Endothelial cell of umbilical vein (primary cell): ENCODE measurements at regions not wholly inside any gene's neighbourhood (a gene's known extent, or its start where the extent isn't known, plus 50 kb on each side); places are given as distances from the start of the nearest gene placed in this dataset.

Experiments
- BruUV-seq: library from RNA; stranded (reverse); fragments of 400-500 nt; replicated peaks from 2 replicates; lab custom pipeline; 2021; lab: Mats Ljungman, UMichigan
- CTCF ChIA-PET: fragments of 300-600, 350-600 bp; sonication (Branson Sonifier 250); formaldehyde crosslinking; loops from one replicate; lab custom pipeline; 2021; ENCODE audit warnings: antibody characterized with exemption, inconsistent platforms; lab: Charles Lee
- POLR2A ChIA-PET: fragments of 300-600, 350-600 bp; sonication (Branson Sonifier 250); formaldehyde crosslinking; loops from one replicate; lab custom pipeline; 2021; ENCODE audit warnings: antibody characterized with exemption, inconsistent platforms; lab: Charles Lee
- DNase-seq: peaks from one replicate; pipeline ENCODE4 v3.0.0-alpha.2; 2011; ENCODE audit warnings: low read depth, low spot score
- FAIRE-seq: peaks from 2 replicates; lab custom pipeline; 2011; peaks lifted over from hg19 to GRCh38; lab: Jason Lieb, UNC
- H2AFZ ChIP-seq: 2 replicates; pipeline ENCODE4 v1.6.0; 2012; ENCODE audit warnings: low read depth, low read length, control low read depth, inconsistent platforms
- H3K27ac ChIP-seq: 2 replicates; pipeline ENCODE4 v1.5.1; 2011; ENCODE audit warnings: low read depth, mild to moderate bottlenecking, control low read depth, low read length, moderate library complexity; ENCODE audit not compliant: insufficient read depth
- H3K27me3 ChIP-seq, 2 experiments: 2 replicates each; pipeline versions ENCODE4 v1.6.0 to v1.6.1; 2011; ENCODE audit warnings: low read length in 2 of 2, mixed read lengths in 1 of 2; ENCODE audit not compliant: control insufficient read depth in 2 of 2, insufficient read depth in 2 of 2
- H3K36me3 ChIP-seq, 2 experiments: 2 replicates in 1 of 2; 3 replicates in 1 of 2; pipeline ENCODE4 v1.5.1; 2011; ENCODE audit warnings: low read length in 2 of 2, mild to moderate bottlenecking in 1 of 2, moderate library complexity in 1 of 2; ENCODE audit not compliant: control insufficient read depth in 2 of 2, insufficient read depth in 2 of 2; ENCODE audit errors: extremely low read depth in 1 of 2
- H3K4me1 ChIP-seq: 3 replicates; pipeline ENCODE4 v1.5.1; 2011; ENCODE audit warnings: mild to moderate bottlenecking, low read length; ENCODE audit not compliant: control insufficient read depth, insufficient read depth; ENCODE audit errors: extremely low read depth
- H3K4me2 ChIP-seq: 2 replicates; pipeline ENCODE4 v1.6.1; 2011; ENCODE audit warnings: low read length, control low read depth, mixed read lengths; ENCODE audit not compliant: insufficient read depth
- H3K4me3 ChIP-seq, 3 experiments: fragments of 200-600 bp in 1 of 3; sonication (generic), shearing (Covaris generic) in 1 of 3; replicated peaks in 1 of 3; 2 replicates each; pipeline ENCODE4 v1.5.1; 2011 to 2016; ENCODE audit warnings: control low read depth in 3 of 3, low read length in 3 of 3, mild to moderate bottlenecking in 2 of 3, inconsistent platforms in 1 of 3, low read depth in 1 of 3, moderate library complexity in 1 of 3; ENCODE audit not compliant: insufficient read depth in 1 of 3
- H3K79me2 ChIP-seq: 2 replicates; pipeline ENCODE4 v1.6.0; 2012; ENCODE audit warnings: low read length, inconsistent platforms; ENCODE audit not compliant: control insufficient read depth, insufficient read depth
- H3K9ac ChIP-seq: replicated peaks from 2 replicates; pipeline ENCODE3; 2011; ENCODE audit warnings: low read length, control low read depth; ENCODE audit not compliant: insufficient read depth; ENCODE audit errors: extremely low read depth
- H3K9me1 ChIP-seq: replicated peaks from 3 replicates; pipeline ENCODE4 v1.6.0; 2011; ENCODE audit warnings: mild to moderate bottlenecking, low read length; ENCODE audit not compliant: control insufficient read depth, insufficient read depth; ENCODE audit errors: extremely low read depth
- H3K9me3 ChIP-seq: replicated peaks from 2 replicates; pipeline ENCODE4 v1.5.1; 2012; ENCODE audit warnings: low read length, inconsistent platforms; ENCODE audit not compliant: control insufficient read depth, insufficient read depth
- H4K20me1 ChIP-seq: replicated peaks from 2 replicates; pipeline ENCODE3; 2011; ENCODE audit warnings: mild to moderate bottlenecking, low read length; ENCODE audit not compliant: control insufficient read depth, insufficient read depth; ENCODE audit errors: extremely low read depth
- EZH2 ChIP-seq: IDR thresholded peaks from 2 replicates; pipeline ENCODE4 v1.6.1; 2012; ENCODE audit warnings: borderline replicate concordance, low read depth, mild to moderate bottlenecking, moderate library complexity, low read length, inconsistent platforms; ENCODE audit not compliant: severe bottlenecking
- FOS ChIP-seq: IDR thresholded peaks from 2 replicates; pipeline ENCODE4 v1.6.1; 2011; ENCODE audit warnings: mild to moderate bottlenecking, low read length, moderate library complexity, borderline replicate concordance; ENCODE audit not compliant: insufficient read depth
- GATA2 ChIP-seq: IDR thresholded peaks from 2 replicates; pipeline ENCODE4 v1.7.0; 2011; ENCODE audit warnings: low read depth, mild to moderate bottlenecking, moderate library complexity, mixed read lengths, low read length; ENCODE audit not compliant: insufficient read length, insufficient read depth
- JUN ChIP-seq: IDR thresholded peaks from 2 replicates; pipeline ENCODE4 v1.6.1; 2011; ENCODE audit warnings: borderline replicate concordance, low read depth; ENCODE audit not compliant: insufficient read length, insufficient read depth
- MAX ChIP-seq: IDR thresholded peaks from 2 replicates; pipeline ENCODE4 v1.6.1; 2011; ENCODE audit not compliant: insufficient read depth, insufficient read length
- MYC ChIP-seq: IDR thresholded peaks from one replicate; pipeline ENCODE4 v1.6.1; 2011; ENCODE audit warnings: mild to moderate bottlenecking, low read depth, low read length
- POLR2A ChIP-seq: IDR thresholded peaks from 2 replicates; pipeline ENCODE4 v1.6.1; 2012; ENCODE audit warnings: low read depth, mild to moderate bottlenecking, control low read depth, low read length
- POLR2AphosphoS5 ChIP-seq: IDR thresholded peaks from 2 replicates; pipeline ENCODE4 v1.6.1; 2012; ENCODE audit warnings: low read depth, mild to moderate bottlenecking, control low read depth, low read length, moderate library complexity; ENCODE audit not compliant: insufficient read depth
- dilution Hi-C: fragments of 300-500 bp; cut with MboI; formaldehyde crosslinking; loops from one replicate; pipeline ENCODE4 v1.15.0; 2019; ENCODE audit warnings: low sequenced_read_pairs; ENCODE audit not compliant: extremely low pct_ligation_motif_present
- intact Hi-C: fragments of 100-400 bp; cut with micrococcal nuclease; formaldehyde crosslinking; loops from one replicate; pipeline ENCODE4 v1.10.0; 2022
- TF ChIP-seq, protein P1 (sequence below), 2 donors: IDR thresholded peaks; 1 replicate in 1 of 2; 2 replicates in 1 of 2; pipeline ENCODE4 v1.5.1; 2011; ENCODE audit warnings: low read length in 2 of 2, mild to moderate bottlenecking in 2 of 2, moderate library complexity in 2 of 2, control low read depth in 1 of 2, inconsistent platforms in 1 of 2, low read depth in 1 of 2; ENCODE audit not compliant: insufficient read depth in 1 of 2; ENCODE audit errors: extremely low read depth in 1 of 2

GRCh38 chr5:171595801-171596231, 176.4 kb downstream of the FGF18 start:
- peaks cover 0 to 2% of the 10 kb centered on the region in 2 experiments for H3K27me3 ChIP-seq
- FAIRE-seq (peak; percentile 80), DNase-seq (peak; percentile 79)
- H3K9me1 ChIP-seq: no peaks in the 10 kb centered on the region
- no peaks in the 10 kb centered on the region for H4K20me1 ChIP-seq
- H3K9me3 ChIP-seq: no peaks in the 10 kb centered on the region
- H2AFZ ChIP-seq: no peak overlapping the region
- peaks cover 22% of the 10 kb centered on the region for H3K4me1 ChIP-seq
- intact Hi-C loops (loop anchor here (1.0 to 5.0 kb wide), 6 partner anchors 16 to 179 kb away; partner anchors contain the start of gene FGF18), dilution Hi-C loops (no loop called here)
- no peak overlapping the region for H3K4me3 ChIP-seq
- peak overlapping the region; percentile 23 for H3K9ac ChIP-seq
- BruUV-seq: no TSS peak
- TF ChIP-seq POLR2AphosphoS5: no peak
- peak; percentile 57 for TF ChIP-seq JUN
- peak; percentile 72 for TF ChIP-seq GATA2
- TF ChIP-seq FOS: peak; percentile 81
- H3K36me3 ChIP-seq: no peaks in the 10 kb centered on the region
- no peaks in the 10 kb centered on the region for H3K79me2 ChIP-seq
- ChIA-PET CTCF (interaction anchor here (0.7 to 2.2 kb wide), 8 partner anchors 10 to 262 kb away, joined by 3 to 6 read pairs (median 5); no protein-coding TSS in a partner anchor), POLR2A (no interaction called here)
- H3K27ac ChIP-seq: peak overlapping the region; percentile 63
- peak overlapping the region; percentile 24 for H3K4me2 ChIP-seq

GRCh38 chr5:171596391-171596878, 177.0 kb downstream of the FGF18 start:
- intact Hi-C loops: loop anchor here (1.0 to 5.0 kb wide), 6 partner anchors 16 to 179 kb away; partner anchors contain the start of gene FGF18
- H3K4me2 ChIP-seq: no peak overlapping the region
- ChIA-PET CTCF (interaction anchor here (0.7 to 2.2 kb wide), 10 partner anchors 10 to 262 kb away, joined by 3 to 6 read pairs (median 4); partner anchors contain the start of gene FGF18), POLR2A (no interaction called here)
- peak; percentile 94 for FAIRE-seq
- no peak overlapping the region for H2AFZ ChIP-seq
- H3K79me2 ChIP-seq: no peaks in the 10 kb centered on the region
- no peaks in the 10 kb centered on the region for H3K27me3 ChIP-seq
- H4K20me1 ChIP-seq: no peaks in the 10 kb centered on the region
- H3K27ac ChIP-seq: peak overlapping the region; percentile 63
- H3K4me3 ChIP-seq: no peak overlapping the region
- H3K4me1 ChIP-seq: peaks cover 27% of the 10 kb centered on the region
- dilution Hi-C loops: no loop called here
- H3K9ac ChIP-seq: peak overlapping the region; percentile 23
- no peaks in the 10 kb centered on the region for H3K36me3 ChIP-seq
- no TSS peak for BruUV-seq
- no peaks in the 10 kb centered on the region for H3K9me3 ChIP-seq
- peak; percentile 98 for DNase-seq
- H3K9me1 ChIP-seq: no peaks in the 10 kb centered on the region
- TF ChIP-seq, protein P1, sequence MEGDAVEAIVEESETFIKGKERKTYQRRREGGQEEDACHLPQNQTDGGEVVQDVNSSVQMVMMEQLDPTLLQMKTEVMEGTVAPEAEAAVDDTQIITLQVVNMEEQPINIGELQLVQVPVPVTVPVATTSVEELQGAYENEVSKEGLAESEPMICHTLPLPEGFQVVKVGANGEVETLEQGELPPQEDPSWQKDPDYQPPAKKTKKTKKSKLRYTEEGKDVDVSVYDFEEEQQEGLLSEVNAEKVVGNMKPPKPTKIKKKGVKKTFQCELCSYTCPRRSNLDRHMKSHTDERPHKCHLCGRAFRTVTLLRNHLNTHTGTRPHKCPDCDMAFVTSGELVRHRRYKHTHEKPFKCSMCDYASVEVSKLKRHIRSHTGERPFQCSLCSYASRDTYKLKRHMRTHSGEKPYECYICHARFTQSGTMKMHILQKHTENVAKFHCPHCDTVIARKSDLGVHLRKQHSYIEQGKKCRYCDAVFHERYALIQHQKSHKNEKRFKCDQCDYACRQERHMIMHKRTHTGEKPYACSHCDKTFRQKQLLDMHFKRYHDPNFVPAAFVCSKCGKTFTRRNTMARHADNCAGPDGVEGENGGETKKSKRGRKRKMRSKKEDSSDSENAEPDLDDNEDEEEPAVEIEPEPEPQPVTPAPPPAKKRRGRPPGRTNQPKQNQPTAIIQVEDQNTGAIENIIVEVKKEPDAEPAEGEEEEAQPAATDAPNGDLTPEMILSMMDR (IDR thresholded peaks at IDR 0.05; ENCODE audit: extremely low read depth in 1 of 2, insufficient read depth in 1 of 2, low read depth in 1 of 2, low read length in 2 of 2): peak; percentile 5 to 39
- TF ChIP-seq JUN (peak; percentile 66), MAX (peak; percentile 38), GATA2 (peak; percentile 80), POLR2A (no peak), FOS (peak; percentile 76), POLR2AphosphoS5 (peak; percentile 73), EZH2 (no peak), MYC (no peak)
